ENCODE measurements at regions not wholly inside any gene's neighbourhood (a gene's known extent, or its start where the extent isn't known, plus 50 kb on each side); places are given as distances from the start of the nearest gene placed in this dataset.
"Not testable (repeated sequence)": the region's sequence is repeated elsewhere in the genome, so short reads cannot be mapped to it uniquely, and the experiment has no call there.

DNA sequence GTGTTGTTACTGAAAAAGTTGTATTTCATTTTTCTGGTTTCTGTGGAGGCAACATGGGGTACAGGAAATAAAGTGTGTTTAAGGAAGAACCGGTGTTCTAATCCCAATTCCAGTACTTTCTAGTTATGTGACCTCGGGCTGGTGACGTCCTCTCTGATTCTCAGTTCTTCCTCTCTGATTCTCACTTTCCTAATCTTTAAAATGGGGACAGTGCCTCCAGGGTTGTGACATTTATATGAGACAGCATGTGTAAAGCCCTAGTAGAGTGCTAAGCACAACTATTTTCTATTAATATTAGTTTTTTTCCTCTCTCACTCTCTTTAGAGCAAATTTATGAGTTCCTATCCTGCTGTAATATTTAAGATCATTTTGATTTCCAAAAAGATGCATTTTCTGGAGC, 50.9 kb upstream of the PTPDC1 start:
- DNase-seq, result no peak

DNA sequence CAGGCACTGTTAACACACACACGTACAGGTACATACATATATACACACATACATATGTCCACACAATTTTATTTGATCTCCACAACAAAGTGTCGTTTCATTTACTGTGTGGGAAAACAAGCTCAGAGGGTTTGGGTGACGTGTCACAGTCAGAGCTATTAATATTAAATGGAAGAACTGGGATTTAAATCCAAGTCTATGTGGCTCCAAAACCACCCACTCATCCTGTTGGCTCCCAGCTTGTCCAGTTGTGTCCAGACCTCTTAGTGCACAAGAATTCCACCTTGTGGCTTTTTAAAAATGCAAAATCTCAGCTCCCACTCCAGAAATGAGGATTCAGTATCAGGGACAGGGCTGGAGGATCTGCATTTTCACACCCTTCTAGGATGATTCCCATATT, 52.3 kb upstream of the PTPDC1 start:
- no peak for DNase-seq

GRCh38 chr9:94031380-94031779, 52.9 kb upstream of the PTPDC1 start:
- DNase-seq, result no peak

DNA sequence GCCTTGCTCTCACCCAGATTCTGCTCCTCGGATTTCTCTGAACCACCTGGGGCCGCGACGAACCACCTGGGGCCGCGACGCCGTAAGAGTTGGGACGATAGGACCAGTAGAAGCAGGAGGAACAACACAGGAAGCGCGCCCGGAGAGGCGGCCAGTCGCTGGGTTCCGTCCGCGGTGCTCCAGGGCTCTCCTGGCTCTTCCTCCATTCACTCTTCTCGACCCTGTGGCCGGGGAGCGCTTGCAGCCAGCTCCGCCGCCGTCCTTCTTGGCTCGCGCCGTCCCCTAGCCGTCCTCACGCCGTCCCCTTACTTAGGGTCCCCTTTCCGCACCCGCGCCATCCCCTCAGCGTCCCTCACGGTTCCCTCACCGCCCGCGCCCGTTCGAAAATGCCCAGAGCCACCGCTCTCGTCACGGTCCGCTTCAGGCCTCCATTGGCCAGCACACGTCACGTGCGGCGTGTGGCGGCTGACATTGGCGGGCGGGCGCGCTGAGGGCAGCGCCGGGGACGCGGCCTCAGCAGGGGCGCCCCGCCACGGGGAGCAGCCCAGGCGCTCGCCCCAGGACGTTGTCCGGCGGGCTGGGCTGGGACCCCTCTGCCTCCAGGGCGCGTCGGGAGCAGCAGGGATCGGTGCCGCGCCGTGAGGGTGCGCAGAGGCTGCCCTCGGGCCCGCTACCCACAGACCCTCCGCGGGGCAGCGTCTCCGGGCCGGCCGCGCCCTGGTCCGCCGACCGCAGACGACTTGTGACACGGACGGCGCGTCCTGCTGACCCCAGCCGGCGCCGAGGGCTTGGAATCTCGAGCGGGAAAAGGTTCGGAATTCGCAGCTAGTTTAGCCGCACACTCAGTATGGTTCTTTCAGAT, 53.7 kb upstream of the PTPDC1 start:
- DNase-seq, result peak; percentile 81

GRCh38 chr9:94029932-94030317, 54.3 kb upstream of the PTPDC1 start:
- no peak for DNase-seq

- no peak for DNase-seq
Measured at GRCh38 chr9:94026816-94027215, 57.4 kb upstream of the PTPDC1 start.

DNA sequence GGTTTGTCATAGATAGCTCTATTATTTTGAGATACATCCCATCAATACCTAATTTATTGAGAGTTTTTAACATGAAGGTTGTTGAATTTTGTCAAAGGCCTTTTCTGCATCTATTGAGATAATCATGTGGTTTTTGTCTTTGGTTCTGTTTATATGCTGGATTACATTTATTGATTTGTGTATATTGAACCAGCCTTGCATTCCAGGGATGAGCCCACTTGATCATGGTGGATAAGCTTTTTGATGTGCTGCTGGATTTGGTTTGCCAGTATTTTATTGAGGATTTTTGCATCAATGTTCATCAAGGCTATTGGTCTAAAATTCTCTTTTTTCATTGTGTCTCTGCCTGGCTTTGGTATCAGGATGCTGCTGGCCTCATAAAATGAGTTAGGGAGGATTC, 61.8 kb upstream of the PTPDC1 start:
- DNase-seq, result not testable (repeated sequence)

DNA sequence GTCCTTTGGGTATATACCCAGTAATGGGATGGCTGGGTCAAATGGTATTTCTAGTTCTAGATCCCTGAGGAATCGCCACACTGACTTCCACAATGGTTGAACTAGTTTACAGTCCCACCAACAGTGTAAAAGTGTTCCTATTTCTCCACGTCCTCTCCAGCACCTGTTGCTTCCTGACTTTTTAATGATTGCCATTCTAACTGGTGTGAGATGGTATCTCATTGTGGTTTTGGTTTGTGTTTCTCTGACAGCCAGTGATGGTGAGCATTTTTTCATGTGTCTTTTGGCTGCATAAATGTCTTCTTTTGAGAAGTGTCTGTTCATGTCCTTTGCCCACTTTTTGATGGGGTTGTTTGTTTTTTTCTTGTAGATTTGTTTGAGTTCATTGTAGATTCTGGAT, 63.4 kb upstream of the PTPDC1 start:
- DNase-seq, result not testable (repeated sequence)

- DNase-seq, result peak; percentile 63
Measured at GRCh38 chr9:94018628-94019027, 63.5 kb upstream of the BARX1 start.

- no peak for DNase-seq
Measured at GRCh38 chr9:94017939-94018531, 62.9 kb upstream of the BARX1 start.

- DNase-seq, result no peak
Measured at GRCh38 chr9:94016744-94017143, 61.6 kb upstream of the BARX1 start.

GRCh38 chr9:94014920-94015319, 59.8 kb upstream of the BARX1 start:
- no peak for DNase-seq

- DNase-seq, result no peak
Measured at GRCh38 chr9:94014066-94014654, 59.0 kb upstream of the BARX1 start.

DNA sequence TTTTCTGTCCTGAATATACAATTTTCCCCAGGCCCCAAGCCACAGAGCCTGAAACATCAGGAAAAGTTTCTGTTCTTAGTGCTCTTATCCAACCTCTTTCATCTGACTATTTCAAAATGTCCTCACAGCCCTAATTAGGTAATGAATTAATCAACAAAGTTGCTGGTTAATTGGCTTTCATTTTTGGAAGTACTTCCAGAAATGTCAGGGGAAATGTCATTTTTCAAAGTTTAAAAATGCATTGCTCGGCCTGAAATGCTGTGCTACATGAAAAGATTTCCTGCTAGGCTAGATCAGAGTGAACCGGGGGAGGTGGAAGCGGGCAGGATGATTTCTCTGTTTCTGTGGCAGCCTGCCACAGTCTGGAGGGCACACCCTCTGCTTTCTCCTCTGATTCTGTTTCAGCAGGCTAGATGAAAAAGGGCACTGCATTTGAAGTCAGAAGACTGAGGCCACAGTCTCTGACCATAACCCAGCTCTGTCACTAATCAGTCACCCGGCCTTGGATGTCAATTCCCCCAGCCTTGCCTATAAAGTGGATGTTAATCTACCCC, 55.9 kb upstream of the BARX1 start:
- DNase-seq, result no peak

- DNase-seq, result no peak
Measured at GRCh38 chr9:94005272-94005901, 50.2 kb upstream of the BARX1 start.

Data from NCI-H2171 (cell line).